WERI-Rb-1 (cell line): ENCODE measurements at regions not wholly inside any gene's neighbourhood (a gene's known extent, or its start where the extent isn't known, plus 50 kb on each side); places are given as distances from the start of the nearest gene placed in this dataset.

Experiments
- DNase-seq: peaks from one replicate; pipeline ENCODE4 v3.0.0-alpha.2; 2020
- H3K27ac ChIP-seq: fragments of 250-450 bp; sonication (Bioruptor Pico); 2 replicates; pipeline ENCODE4 v1.5.1; 2020; ENCODE audit warnings: mild to moderate bottlenecking, moderate library complexity
- H3K27me3 ChIP-seq: fragments of 250-450 bp; sonication (Bioruptor Pico); 2 replicates; pipeline ENCODE4 v1.5.1; 2021; ENCODE audit warnings: mild to moderate bottlenecking, low read depth, moderate library complexity; ENCODE audit not compliant: insufficient read depth, severe bottlenecking
- H3K36me3 ChIP-seq: fragments of 250-450 bp; sonication (Bioruptor Pico); 2 replicates; pipeline ENCODE4 v1.5.1; 2020; ENCODE audit warnings: mild to moderate bottlenecking, moderate library complexity
- H3K4me3 ChIP-seq: 2 replicates; pipeline ENCODE4 v1.5.1; 2011; ENCODE audit warnings: low read depth, mild to moderate bottlenecking, control low read depth, low read length
- H3K9me3 ChIP-seq: fragments of 250-450 bp; sonication (Bioruptor Pico); 2 replicates; pipeline ENCODE4 v1.5.1; 2021; ENCODE audit warnings: mild to moderate bottlenecking, moderate library complexity; ENCODE audit not compliant: severe bottlenecking
- CTCF ChIP-seq: IDR thresholded peaks from 2 replicates; pipeline ENCODE4 v1.5.1; 2011; ENCODE audit warnings: low read depth, mild to moderate bottlenecking, control low read depth, inconsistent platforms, low read length

GRCh38 chr1:233790662-233791371 lies 113.7 kb upstream of the SLC35F3 start:
- peak; percentile 46 for DNase-seq
- H3K9me3 ChIP-seq: peaks cover 5% of the 10 kb centered on the region
- no peak overlapping the region for H3K27ac ChIP-seq
- H3K36me3 ChIP-seq: no peaks in the 10 kb centered on the region
- peaks cover 82% of the 10 kb centered on the region for H3K27me3 ChIP-seq
- peak; percentile 97 for TF ChIP-seq CTCF
- no peak overlapping the region for H3K4me3 ChIP-seq

- no peaks in the 10 kb centered on the region for H3K36me3 ChIP-seq
- no peak overlapping the region for H3K27ac ChIP-seq
- no peak overlapping the region for H3K4me3 ChIP-seq
- peaks cover 85% of the 10 kb centered on the region for H3K27me3 ChIP-seq
- H3K9me3 ChIP-seq: peaks cover 5% of the 10 kb centered on the region
- TF ChIP-seq CTCF: no peak
- no peak for DNase-seq
These were observed 113.1 kb upstream of the SLC35F3 start for GRCh38 chr1:233791372-233791703.

GRCh38 chr1:233791721-233792120 lies 112.8 kb upstream of the SLC35F3 start:
- Histone ChIP-seq H3K9me3 (peaks cover 5% of the 10 kb centered on the region), H3K4me3 (no peak overlapping the region), H3K27ac (no peak overlapping the region), H3K36me3 (no peaks in the 10 kb centered on the region), H3K27me3 (peaks cover 85% of the 10 kb centered on the region)
- TF ChIP-seq CTCF: no peak
- DNase-seq: no peak

GRCh38 chr1:233794863-233795262 lies 109.6 kb upstream of the SLC35F3 start:
- peaks cover 73% of the 10 kb centered on the region for H3K27me3 ChIP-seq
- TF ChIP-seq CTCF: no peak
- H3K27ac ChIP-seq: no peak overlapping the region
- H3K36me3 ChIP-seq: no peaks in the 10 kb centered on the region
- no peak overlapping the region for H3K4me3 ChIP-seq
- no peak for DNase-seq
- H3K9me3 ChIP-seq: peaks cover 8% of the 10 kb centered on the region

- Histone ChIP-seq H3K9me3 (peaks cover 8% of the 10 kb centered on the region), H3K4me3 (no peak overlapping the region)
- no peak for DNase-seq
These were observed 108.2 kb upstream of the SLC35F3 start for GRCh38 chr1:233796146-233796783.

More at GRCh38 chr1:233796146-233796783, 108.2 kb upstream of the SLC35F3 start:
- H3K27me3 ChIP-seq: peaks cover 73% of the 10 kb centered on the region
- no peak overlapping the region for H3K27ac ChIP-seq
- no peaks in the 10 kb centered on the region for H3K36me3 ChIP-seq
- TF ChIP-seq CTCF: no peak
